ENCODE measurements at regions not wholly inside any gene's neighbourhood (a gene's known extent, or its start where the extent isn't known, plus 50 kb on each side); places are given as distances from the start of the nearest gene placed in this dataset.

- no peak overlapping the region for H3K4me2 ChIP-seq (ENCODE audit: insufficient read depth in 1 of 2, low read depth in 2 of 2, low read length in 2 of 2)
- no peak overlapping the region for H4K8ac ChIP-seq (ENCODE audit: extremely low read depth, insufficient read depth, low read length)
- H2AFZ ChIP-seq (ENCODE audit: low read length), result no peak overlapping the region
- DNase-seq (ENCODE audit: low read depth in 1 of 2, low spot score in 2 of 2) (no peak), FAIRE-seq (no peak)
- WGBS, 2 experiments (ENCODE audit: extremely low coverage in 1 of 2, insufficient coverage in 1 of 2, insufficient read length in 1 of 2, insufficient replicate concordance in 2 of 2, low coverage in 1 of 2, low lambda C conversion rate in 2 of 2, missing lambda C conversion rate in 1 of 2), result 80% methylated on average over 1 of the region's 1 CpG; no CpG with 5 or more reads in 1 of the 2 experiments
- no peaks in the 10 kb centered on the region for H4K20me1 ChIP-seq (replicated peaks in 1 of 2; ENCODE audit: control insufficient read depth in 1 of 2, insufficient read depth in 2 of 2, low read length in 2 of 2)
- H2BK12ac ChIP-seq (ENCODE audit: low read depth, low read length), result no peak overlapping the region
- no peaks in the 10 kb centered on the region for H3K27me3 ChIP-seq (replicated peaks in 1 of 4; ENCODE audit: control insufficient read depth in 3 of 4, extremely low read depth in 1 of 4, insufficient read depth in 3 of 4, low read length in 3 of 4)
- H2BK5ac ChIP-seq (ENCODE audit: low read depth, low read length), result no peak overlapping the region
- no peak overlapping the region for H3K27ac ChIP-seq (ENCODE audit: low read depth, low read length)
- H2BK20ac ChIP-seq (ENCODE audit: low read length), result no peak overlapping the region
- H3K79me2 ChIP-seq (ENCODE audit: control insufficient read depth in 1 of 2, insufficient read depth in 2 of 2, low read length in 2 of 2), result no peaks in the 10 kb centered on the region
- no peak overlapping the region for H4K91ac ChIP-seq (replicated peaks; ENCODE audit: insufficient read length, low read length)
- no peak overlapping the region for H3K23ac ChIP-seq (ENCODE audit: insufficient read length)
- no peak overlapping the region for H2AK5ac ChIP-seq (ENCODE audit: low read depth, low read length)
- no peak overlapping the region for H3K9ac ChIP-seq (replicated peaks in 1 of 4; ENCODE audit: extremely low read depth in 1 of 4, low read depth in 3 of 4, low read length in 3 of 4)
- no peaks in the 10 kb centered on the region; a peak in 1 of 7 replicates for H3K4me1 ChIP-seq (replicated peaks in 1 of 4; ENCODE audit: control insufficient read depth in 3 of 4, insufficient read depth in 4 of 4, low read length in 3 of 4)
- POLR2A ChIA-PET (ENCODE audit: partially characterized antibody), result interaction anchor here (1.6 kb wide), 1 partner anchor 11 kb away, joined by 3 read pairs; no protein-coding TSS in a partner anchor
- no peak overlapping the region for H3K14ac ChIP-seq (ENCODE audit: insufficient read length)
- H3K56ac ChIP-seq (replicated peaks; ENCODE audit: insufficient read length, low read depth, low read length), result no peak overlapping the region
- TF ChIP-seq SIN3A (conservative IDR thresholded peaks at IDR 0.05 in 1 of 2, IDR thresholded peaks at IDR 0.05 in 1 of 2; ENCODE audit: low read depth in 1 of 2, low read length in 2 of 2), result no peak
- TF ChIP-seq EZH2 (IDR thresholded peaks at IDR 0.05; ENCODE audit: low read depth, low read length, severe bottlenecking), result no peak
- no peak for TF ChIP-seq YY1 (IDR thresholded peaks at IDR 0.05; ENCODE audit: low read depth, low read length)
- TF ChIP-seq SAP30 (IDR thresholded peaks at IDR 0.05; ENCODE audit: insufficient read depth, insufficient replicate concordance, low read length), result no peak
- no peak for TF ChIP-seq HDAC2 (IDR thresholded peaks at IDR 0.05; ENCODE audit: borderline replicate concordance in 1 of 2, low read depth in 2 of 2, low read length in 2 of 2)
- TF ChIP-seq ATF3 (IDR thresholded peaks at IDR 0.05; ENCODE audit: insufficient read depth, low read depth, low read length), result no peak
- H3K23me2 ChIP-seq (ENCODE audit: low read depth, low read length), result no peaks in the 10 kb centered on the region
- H3K4me3 ChIP-seq (ENCODE audit: extremely low read depth in 1 of 4, insufficient read depth in 2 of 4, low read depth in 3 of 4, low read length in 4 of 4), result no peak overlapping the region
- no peak overlapping the region for H3K4ac ChIP-seq (replicated peaks; ENCODE audit: insufficient read length, low read depth, low read length)
- H2BK120ac ChIP-seq (replicated peaks; ENCODE audit: low read depth, low read length), result no peak overlapping the region
- no peak overlapping the region for H3K18ac ChIP-seq (ENCODE audit: extremely low read depth, low read length)
- no peaks in the 10 kb centered on the region for H3K79me1 ChIP-seq (ENCODE audit: low read depth, low read length)
- H3K9me3 ChIP-seq (ENCODE audit: insufficient read depth in 2 of 2, low read depth in 1 of 2, low read length in 1 of 2), result no peaks in the 10 kb centered on the region
- H4K5ac ChIP-seq (ENCODE audit: insufficient read length, low read depth, low read length), result no peak overlapping the region
- no peaks in the 10 kb centered on the region for H3K36me3 ChIP-seq (ENCODE audit: control insufficient read depth in 2 of 4, insufficient read depth in 4 of 4, low read length in 3 of 4)
- CTCF ChIA-PET (ENCODE audit: partially characterized antibody), result interaction anchor here (1.1 kb wide), 1 partner anchor 100 kb away, joined by 3 read pairs; no protein-coding TSS in a partner anchor
- no peak overlapping the region for H2BK15ac ChIP-seq (ENCODE audit: low read length)
Measured at GRCh38 chr12:31783556-31783955, 54.7 kb upstream of the AMN1 start.

Data from H1 (cell line).